ENCODE measurements at regions not wholly inside any gene's neighbourhood (a gene's known extent, or its start where the extent isn't known, plus 50 kb on each side); places are given as distances from the start of the nearest gene placed in this dataset.

DNA sequence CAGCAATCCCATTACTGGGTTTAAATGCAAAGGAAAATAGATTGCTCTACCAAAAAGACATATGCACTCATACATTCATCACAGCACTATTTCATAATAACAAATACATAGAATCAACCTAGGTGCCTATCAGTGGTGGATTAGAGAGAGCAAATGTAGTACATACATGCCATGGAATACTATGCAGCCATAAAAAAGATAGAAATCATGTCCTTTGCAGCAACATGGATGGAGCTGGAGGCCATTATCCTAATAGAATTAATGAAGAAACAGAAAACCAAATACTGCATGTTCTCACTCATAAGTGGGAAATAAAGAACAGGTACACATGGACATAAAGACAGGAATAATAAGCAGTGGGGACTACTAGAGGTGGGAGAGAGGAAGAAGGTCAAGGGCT lies 70.7 kb upstream of the MLIP start:
- Mint-ChIP-seq H3K27me3 (peaks cover 0 to 11% (median 2%) of the 10 kb centered on the region in 5 donors), H3K4me1 (no peaks in the 10 kb centered on the region), H3K9me3 (peaks cover 0 to 3% (median 0%) of the 10 kb centered on the region in 11 donors), H3K4me3 (no peak overlapping the region), H3K36me3 (peaks cover 0 to 4% (median 0%) of the 10 kb centered on the region in 5 donors), H3K27ac (no peak overlapping the region)
- intact Hi-C loops (cut with micrococcal nuclease) = no loop called here
- Histone ChIP-seq H3K27ac (ENCODE audit: low read depth, low read length) (no peak overlapping the region), H3K36me3 (ENCODE audit: control insufficient read depth in 2 of 3, insufficient read depth in 3 of 3, low read length in 3 of 3) (no peaks in the 10 kb centered on the region), H3K9me3 (ENCODE audit: control insufficient read depth in 2 of 3, low read length in 3 of 3) (no peaks in the 10 kb centered on the region), H3K4me1 (ENCODE audit: control insufficient read depth in 2 of 2, insufficient read depth in 2 of 2, low read length in 2 of 2) (no peaks in the 10 kb centered on the region), H3K27me3 (ENCODE audit: control insufficient read depth in 2 of 2, insufficient read depth in 2 of 2, low read length in 2 of 2) (no peaks in the 10 kb centered on the region), H3K4me3 (ENCODE audit: low read length) (no peak overlapping the region)
- no peak for DNase-seq
- ChIA-PET CTCF (no interaction called here), POLR2A (no interaction called here)
- ATAC-seq = no peak

GRCh38 chr6:54041239-54041638 lies 70.0 kb upstream of the MLIP start:
- Mint-ChIP-seq H3K9me3 (peaks cover 0 to 3% (median 0%) of the 10 kb centered on the region in 11 donors), H3K4me3 (no peak overlapping the region), H3K27me3 (peaks cover 0 to 11% (median 4%) of the 10 kb centered on the region in 5 donors), H3K27ac (no peak overlapping the region), H3K4me1 (no peaks in the 10 kb centered on the region), H3K36me3 (peaks cover 0 to 4% (median 0%) of the 10 kb centered on the region in 5 donors)
- Histone ChIP-seq H3K27me3 (ENCODE audit: control insufficient read depth in 2 of 2, insufficient read depth in 2 of 2, low read length in 2 of 2) (no peaks in the 10 kb centered on the region), H3K4me1 (ENCODE audit: control insufficient read depth in 2 of 2, insufficient read depth in 2 of 2, low read length in 2 of 2) (no peaks in the 10 kb centered on the region), H3K9me3 (ENCODE audit: control insufficient read depth in 2 of 3, low read length in 3 of 3) (no peaks in the 10 kb centered on the region), H3K36me3 (ENCODE audit: control insufficient read depth in 2 of 3, insufficient read depth in 3 of 3, low read length in 3 of 3) (no peaks in the 10 kb centered on the region), H3K4me3 (ENCODE audit: low read length) (no peak overlapping the region), H3K27ac (ENCODE audit: low read depth, low read length) (no peak overlapping the region)
- intact Hi-C loops (cut with micrococcal nuclease) = no loop called here
- no peak for DNase-seq
- CTCF ChIA-PET = no interaction called here
- POLR2A ChIA-PET = no interaction called here
- no peak for ATAC-seq

DNA sequence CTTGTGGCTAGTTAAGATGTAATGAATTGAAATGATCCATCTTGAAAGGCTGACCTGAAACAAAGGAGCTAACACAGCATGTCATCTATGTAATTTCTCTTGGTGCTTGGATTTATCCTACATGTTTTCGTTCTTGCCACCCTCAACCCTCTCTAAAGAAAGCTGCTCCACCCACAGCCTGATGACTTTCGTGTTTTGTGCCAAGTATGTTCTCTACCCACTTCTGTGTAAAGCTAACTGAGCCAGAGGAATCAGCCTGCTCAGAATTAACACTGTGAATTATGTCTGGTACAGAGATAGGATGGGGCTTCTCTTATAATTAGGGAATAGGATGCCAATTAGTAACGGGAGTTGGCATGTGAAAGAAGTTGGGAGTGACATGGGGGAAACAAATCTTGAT lies 67.9 kb upstream of the MLIP start:
- H3K27me3 Mint-ChIP-seq = peaks cover 0 to 11% (median 4%) of the 10 kb centered on the region in 5 donors
- ATAC-seq (no peak), DNase-seq (no peak)
- peaks cover 0 to 4% (median 0%) of the 10 kb centered on the region in 5 donors for H3K36me3 Mint-ChIP-seq
- no peaks in the 10 kb centered on the region for H3K4me1 ChIP-seq (ENCODE audit: control insufficient read depth in 2 of 2, insufficient read depth in 2 of 2, low read length in 2 of 2)
- peaks cover 0 to 3% (median 0%) of the 10 kb centered on the region in 11 donors for H3K9me3 Mint-ChIP-seq
- ChIA-PET POLR2A (no interaction called here), CTCF (interaction anchor here (0.6 kb wide), 1 partner anchor 14 kb away, joined by 3 read pairs; no protein-coding TSS in a partner anchor)
- no peaks in the 10 kb centered on the region for H3K36me3 ChIP-seq (ENCODE audit: control insufficient read depth in 2 of 3, insufficient read depth in 3 of 3, low read length in 3 of 3)
- no peak overlapping the region for H3K4me3 ChIP-seq (ENCODE audit: low read length)
- no peaks in the 10 kb centered on the region for H3K4me1 Mint-ChIP-seq
- H3K4me3 Mint-ChIP-seq = no peak overlapping the region
- H3K27ac ChIP-seq (ENCODE audit: low read depth, low read length) = no peak overlapping the region
- no peaks in the 10 kb centered on the region for H3K27me3 ChIP-seq (ENCODE audit: control insufficient read depth in 2 of 2, insufficient read depth in 2 of 2, low read length in 2 of 2)
- no peaks in the 10 kb centered on the region for H3K9me3 ChIP-seq (ENCODE audit: control insufficient read depth in 2 of 3, low read length in 3 of 3)
- no peak overlapping the region for H3K27ac Mint-ChIP-seq
- intact Hi-C loops (cut with micrococcal nuclease) = no loop called here

- Mint-ChIP-seq H3K4me3 (no peak overlapping the region), H3K27me3 (peaks cover 0 to 10% (median 4%) of the 10 kb centered on the region in 5 donors), H3K4me1 (no peaks in the 10 kb centered on the region), H3K27ac (no peak overlapping the region), H3K9me3 (peaks cover 0 to 3% (median 0%) of the 10 kb centered on the region in 11 donors), H3K36me3 (peaks cover 0 to 4% (median 0%) of the 10 kb centered on the region in 5 donors)
- DNase-seq (no peak), ATAC-seq (no peak)
- no peaks in the 10 kb centered on the region for H3K36me3 ChIP-seq (ENCODE audit: control insufficient read depth in 2 of 3, insufficient read depth in 3 of 3, low read length in 3 of 3)
- no peaks in the 10 kb centered on the region for H3K27me3 ChIP-seq (ENCODE audit: control insufficient read depth in 2 of 2, insufficient read depth in 2 of 2, low read length in 2 of 2)
- H3K4me1 ChIP-seq (ENCODE audit: control insufficient read depth in 2 of 2, insufficient read depth in 2 of 2, low read length in 2 of 2) = no peaks in the 10 kb centered on the region
- H3K9me3 ChIP-seq (ENCODE audit: control insufficient read depth in 2 of 3, low read length in 3 of 3) = no peaks in the 10 kb centered on the region
- POLR2A ChIA-PET = no interaction called here
- H3K27ac ChIP-seq (ENCODE audit: low read depth, low read length) = no peak overlapping the region
- intact Hi-C loops (cut with micrococcal nuclease) = no loop called here
- CTCF ChIA-PET = no interaction called here
- no peak overlapping the region for H3K4me3 ChIP-seq (ENCODE audit: low read length)
Observed at GRCh38 chr6:54044059-54044458, 67.2 kb upstream of the MLIP start.

GRCh38 chr6:54048782-54049181 lies 62.5 kb upstream of the MLIP start:
- DNase-seq (no peak), ATAC-seq (no peak)
- POLR2A ChIA-PET = no interaction called here
- Mint-ChIP-seq H3K27me3 (peaks cover 0 to 5% (median 4%) of the 10 kb centered on the region in 5 donors), H3K9me3 (peaks cover 0 to 1% (median 0%) of the 10 kb centered on the region in 11 donors), H3K4me1 (no peaks in the 10 kb centered on the region), H3K27ac (no peak overlapping the region), H3K36me3 (no peaks in the 10 kb centered on the region), H3K4me3 (no peak overlapping the region)
- intact Hi-C loops (cut with micrococcal nuclease) = no loop called here
- CTCF ChIA-PET = no interaction called here
- no peak overlapping the region for H3K4me3 ChIP-seq (ENCODE audit: low read length)
- no peaks in the 10 kb centered on the region for H3K9me3 ChIP-seq (ENCODE audit: control insufficient read depth in 2 of 3, low read length in 3 of 3)
- no peaks in the 10 kb centered on the region for H3K36me3 ChIP-seq (ENCODE audit: control insufficient read depth in 2 of 3, insufficient read depth in 3 of 3, low read length in 3 of 3)
- no peaks in the 10 kb centered on the region for H3K4me1 ChIP-seq (ENCODE audit: control insufficient read depth in 2 of 2, insufficient read depth in 2 of 2, low read length in 2 of 2)
- no peaks in the 10 kb centered on the region for H3K27me3 ChIP-seq (ENCODE audit: control insufficient read depth in 2 of 2, insufficient read depth in 2 of 2, low read length in 2 of 2)
- H3K27ac ChIP-seq (ENCODE audit: low read depth, low read length) = no peak overlapping the region

- no peak overlapping the region for H3K27ac Mint-ChIP-seq
- H3K36me3 Mint-ChIP-seq = no peaks in the 10 kb centered on the region
- H3K27ac ChIP-seq (ENCODE audit: low read depth, low read length) = no peak overlapping the region
- H3K4me3 Mint-ChIP-seq = no peak overlapping the region
- H3K36me3 ChIP-seq (ENCODE audit: control insufficient read depth in 2 of 3, insufficient read depth in 3 of 3, low read length in 3 of 3) = no peaks in the 10 kb centered on the region
- ChIA-PET POLR2A (no interaction called here), CTCF (no interaction called here)
- no peaks in the 10 kb centered on the region for H3K9me3 ChIP-seq (ENCODE audit: control insufficient read depth in 2 of 3, low read length in 3 of 3)
- no peaks in the 10 kb centered on the region for H3K4me1 ChIP-seq (ENCODE audit: control insufficient read depth in 2 of 2, insufficient read depth in 2 of 2, low read length in 2 of 2)
- no peak overlapping the region for H3K4me3 ChIP-seq (ENCODE audit: low read length)
- no peak for DNase-seq
- no peaks in the 10 kb centered on the region for H3K4me1 Mint-ChIP-seq
- ATAC-seq = no peak
- intact Hi-C loops (cut with micrococcal nuclease) = no loop called here
- H3K27me3 Mint-ChIP-seq = peaks cover 0 to 5% (median under 1%) of the 10 kb centered on the region in 5 donors
- peaks cover 0 to 2% (median 0%) of the 10 kb centered on the region in 11 donors for H3K9me3 Mint-ChIP-seq
- H3K27me3 ChIP-seq (ENCODE audit: control insufficient read depth in 2 of 2, insufficient read depth in 2 of 2, low read length in 2 of 2) = no peaks in the 10 kb centered on the region
Observed at GRCh38 chr6:54050750-54051149, 60.5 kb upstream of the MLIP start.

GRCh38 chr6:54053881-54054391 lies 57.3 kb upstream of the MLIP start:
- ChIA-PET POLR2A (no interaction called here), CTCF (interaction anchor here (0.6 kb wide), 1 partner anchor 57 kb away, joined by 3 read pairs; the partner anchor contains the start of gene MLIP)
- no peak overlapping the region for H3K4me3 ChIP-seq (ENCODE audit: low read length)
- H3K9me3 Mint-ChIP-seq = peaks cover 0 to 2% (median 0%) of the 10 kb centered on the region in 11 donors
- intact Hi-C loops (cut with micrococcal nuclease) = no loop called here
- H3K36me3 Mint-ChIP-seq = no peaks in the 10 kb centered on the region
- H3K9me3 ChIP-seq (ENCODE audit: control insufficient read depth in 2 of 3, low read length in 3 of 3) = no peaks in the 10 kb centered on the region
- peaks cover 0 to 5% (median 0%) of the 10 kb centered on the region in 5 donors for H3K27me3 Mint-ChIP-seq
- DNase-seq = no peak
- no peak for ATAC-seq
- no peak overlapping the region for H3K27ac ChIP-seq (ENCODE audit: low read depth, low read length)
- H3K36me3 ChIP-seq (ENCODE audit: control insufficient read depth in 2 of 3, insufficient read depth in 3 of 3, low read length in 3 of 3) = no peaks in the 10 kb centered on the region
- H3K27ac Mint-ChIP-seq = no peak overlapping the region
- no peak overlapping the region for H3K4me3 Mint-ChIP-seq
- H3K27me3 ChIP-seq (ENCODE audit: control insufficient read depth in 2 of 2, insufficient read depth in 2 of 2, low read length in 2 of 2) = no peaks in the 10 kb centered on the region
- no peaks in the 10 kb centered on the region for H3K4me1 ChIP-seq (ENCODE audit: control insufficient read depth in 2 of 2, insufficient read depth in 2 of 2, low read length in 2 of 2)
- no peaks in the 10 kb centered on the region for H3K4me1 Mint-ChIP-seq

Data from naive thymus-derived CD4-positive, alpha-beta T cell (primary cell).